Breast epithelium (tissue), 3 donors: ENCODE measurements at regions not wholly inside any gene's neighbourhood (a gene's known extent, or its start where the extent isn't known, plus 50 kb on each side); places are given as distances from the start of the nearest gene placed in this dataset.
"Not testable (repeated sequence)": the region's sequence is repeated elsewhere in the genome, so short reads cannot be mapped to it uniquely, and the experiment has no call there.

Source experiments
- CTCF ChIP-seq, 3 donors: fragments of 450-650 bp; IDR thresholded peaks; one replicate each; pipeline ENCODE4 v1.5.1; 2016 to 2017; ENCODE audit warnings: antibody characterized with exemption in 3 of 3, mild to moderate bottlenecking in 3 of 3, moderate library complexity in 3 of 3
- POLR2A ChIP-seq: fragments of 450-650 bp; IDR thresholded peaks from one replicate; pipeline ENCODE4 v1.6.1; 2016; ENCODE audit warnings: antibody characterized with exemption, mild to moderate bottlenecking, moderate library complexity

DNA sequence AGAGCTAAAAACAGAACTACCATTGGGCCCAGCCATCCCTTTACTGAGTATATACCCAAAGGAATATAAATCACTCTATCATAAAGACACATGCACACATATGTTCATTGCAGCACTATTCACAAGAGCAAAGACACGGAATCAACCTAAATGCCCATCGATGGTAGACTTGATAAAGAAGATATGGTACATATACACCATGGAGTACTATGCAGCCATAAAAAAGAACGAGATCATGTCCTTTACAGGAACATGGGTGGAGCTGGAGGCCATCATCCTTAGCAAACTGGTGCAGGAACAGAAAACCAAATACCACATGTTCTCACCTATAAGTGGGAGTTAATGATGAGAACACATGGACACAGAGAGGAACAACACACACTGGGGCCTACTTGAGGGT, 227.1 kb upstream of the RBBP8 start:
- not testable (repeated sequence) for TF ChIP-seq CTCF (IDR thresholded peaks at IDR 0.05); POLR2A
